ENCODE measurements at regions not wholly inside any gene's neighbourhood (a gene's known extent, or its start where the extent isn't known, plus 50 kb on each side); places are given as distances from the start of the nearest gene placed in this dataset.

GRCh38 chrX:38935561-38935960 is 134.3 kb downstream of the MID1IP1 start:
- Histone ChIP-seq H2AK9ac (replicated peaks; ENCODE audit: low read depth, low read length, poor library complexity) (no peak overlapping the region), H3K18ac (ENCODE audit: low read depth, low read length) (no peak overlapping the region), H3K56ac (ENCODE audit: extremely low read depth, insufficient read depth, low read length) (no peak overlapping the region), H3K4me2 (ENCODE audit: low read depth, low read length) (no peak overlapping the region), H4K20me1 (ENCODE audit: insufficient read depth, low read length) (no peaks in the 10 kb centered on the region), H3K14ac (replicated peaks; ENCODE audit: low read depth, low read length) (no peak overlapping the region), H2BK20ac (ENCODE audit: low read depth, low read length) (no peak overlapping the region), H4K8ac (ENCODE audit: low read depth in 2 of 2, low read length in 2 of 2) (no peak overlapping the region), H3K4ac (ENCODE audit: low read depth, low read length) (no peak overlapping the region), H3K23ac (ENCODE audit: low read depth, low read length) (no peak overlapping the region), H3K4me1 (ENCODE audit: control insufficient read depth, insufficient read depth, low read length) (no peaks in the 10 kb centered on the region), H3K79me1 (ENCODE audit: low read depth in 1 of 2, low read length in 2 of 2) (no peaks in the 10 kb centered on the region), H2AK5ac (ENCODE audit: low read depth, low read length) (no peak overlapping the region), H2BK5ac (ENCODE audit: low read depth, low read length, poor library complexity, severe bottlenecking) (no peak overlapping the region), H4K5ac (ENCODE audit: low read depth, low read length) (no peak overlapping the region), H3K27me3 (ENCODE audit: control insufficient read depth, insufficient read depth, low read length) (peaks cover 3% of the 10 kb centered on the region; the same call in 1 of the 2 replicates), H2AFZ (replicated peaks; ENCODE audit: low read length, poor library complexity) (no peak overlapping the region), H2BK120ac (ENCODE audit: low read depth, low read length) (no peak overlapping the region), H3K4me3 (ENCODE audit: insufficient read depth, low read depth, low read length) (no peak overlapping the region), H3K36me3 (ENCODE audit: control insufficient read depth, insufficient read depth, low read length) (no peaks in the 10 kb centered on the region), H3K27ac (ENCODE audit: insufficient read depth, low read length) (no peak overlapping the region), H4K91ac (ENCODE audit: insufficient read depth, low read depth, low read length) (no peak overlapping the region), H2BK15ac (ENCODE audit: low read depth, low read length) (no peak overlapping the region), H3K9me1 (ENCODE audit: insufficient read depth, low read length) (no peaks in the 10 kb centered on the region), H3K9me3 (ENCODE audit: control insufficient read depth, insufficient read depth, low read length) (no peaks in the 10 kb centered on the region), H3K9ac (ENCODE audit: low read depth, low read length) (no peak overlapping the region)
- POLR2A ChIA-PET (ENCODE audit: unreplicated experiment), result no interaction called here
- in situ Hi-C loops (cut with MboI; ENCODE audit: low sequenced_read_pairs) (no loop called here), dilution Hi-C loops (cut with HindIII; ENCODE audit: low sequenced_read_pairs, unreplicated experiment) (no loop called here), intact Hi-C loops (cut with micrococcal nuclease) (no loop called here)
- ATAC-seq (ENCODE audit: low read depth) (no peak), DNase-seq (no peak)
- TF ChIP-seq FOS (IDR thresholded peaks at IDR 0.05; ENCODE audit: low read depth, low read length) (no peak), MAFK (IDR thresholded peaks at IDR 0.05; ENCODE audit: low read depth, low read length) (no peak), SMC3 (IDR thresholded peaks at IDR 0.05; ENCODE audit: low read depth, low read length) (no peak), NFE2L2 (IDR thresholded peaks at IDR 0.05; ENCODE audit: low read depth, low read length) (no peak), USF2 (IDR thresholded peaks at IDR 0.05; ENCODE audit: low read depth, low read length) (no peak), RAD21 (IDR thresholded peaks at IDR 0.05; ENCODE audit: low read length) (no peak), ELK1 (IDR thresholded peaks at IDR 0.05; ENCODE audit: borderline replicate concordance, low read depth, low read length) (no peak), MXI1 (IDR thresholded peaks at IDR 0.05; ENCODE audit: borderline replicate concordance, low read depth, low read length) (no peak), CEBPB (IDR thresholded peaks at IDR 0.05; ENCODE audit: low read depth, low read length) (no peak), BHLHE40 (IDR thresholded peaks at IDR 0.05; ENCODE audit: low read depth, low read length) (no peak), POLR2A (IDR thresholded peaks at IDR 0.05; ENCODE audit: low read depth, low read length) (no peak), MAZ (IDR thresholded peaks at IDR 0.05; ENCODE audit: borderline replicate concordance, low read depth, low read length) (no peak), RFX5 (IDR thresholded peaks at IDR 0.05; ENCODE audit: low read depth, low read length) (no peak), CHD1 (IDR thresholded peaks at IDR 0.05; ENCODE audit: low read depth, low read length) (no peak), CTCF (conservative IDR thresholded peaks at IDR 0.05; ENCODE audit: low read depth, low read length) (no peak), RCOR1 (IDR thresholded peaks at IDR 0.05; ENCODE audit: insufficient replicate concordance, low read length) (no peak)
- CTCF ChIA-PET, result no interaction called here
- BruUV-seq (replicated peaks), result no TSS peak
- WGBS, 2 experiments (ENCODE audit: extremely low coverage in 2 of 2, insufficient read length in 1 of 2), result 50% methylated on average over 1 of the region's 4 CpGs; no CpG with 5 or more reads in 1 of the 2 experiments

Measured in IMR-90 (cell line).